CD4-positive, alpha-beta memory T cell (primary cell): ENCODE measurements at regions not wholly inside any gene's neighbourhood (a gene's known extent, or its start where the extent isn't known, plus 50 kb on each side); places are given as distances from the start of the nearest gene placed in this dataset.
"Not testable (repeated sequence)": the region's sequence is repeated elsewhere in the genome, so short reads cannot be mapped to it uniquely, and the experiment has no call there.

Source experiments
- CTCF ChIA-PET: fragments of 350-600 bp; sonication (Branson Sonifier 250); formaldehyde crosslinking; loops from one replicate; lab custom pipeline; 2021; ENCODE audit warnings: inconsistent platforms; ENCODE audit not compliant: partially characterized antibody; lab: Charles Lee
- POLR2A ChIA-PET: fragments of 350-600 bp; sonication (Branson Sonifier 250); formaldehyde crosslinking; loops from one replicate; lab custom pipeline; 2021; ENCODE audit not compliant: partially characterized antibody; lab: Charles Lee
- DNase-seq, 5 donors: peaks; one replicate each; pipeline versions ENCODE4 v3.0.0 to v3.0.0-alpha.2; 2020 to 2022; ENCODE audit warnings: mixed read lengths in 1 of 5
- H3K27ac ChIP-seq: one replicate; pipeline ENCODE4 v1.7.0; 2013; ENCODE audit warnings: low read depth, low read length
- H3K27me3 ChIP-seq: 2 replicates; pipeline ENCODE4 v1.7.0; 2013; ENCODE audit warnings: mild to moderate bottlenecking, low read length, moderate library complexity; ENCODE audit not compliant: insufficient read depth
- H3K36me3 ChIP-seq: 2 replicates; pipeline ENCODE4 v1.7.0; 2013; ENCODE audit warnings: mild to moderate bottlenecking, low read length, moderate library complexity; ENCODE audit not compliant: insufficient read depth
- H3K4me1 ChIP-seq: 2 replicates; pipeline ENCODE4 v1.7.0; 2013; ENCODE audit warnings: mild to moderate bottlenecking, low read length, moderate library complexity; ENCODE audit not compliant: insufficient read depth
- H3K4me3 ChIP-seq, 2 donors: one replicate each; pipeline ENCODE4 v1.7.0; 2013; ENCODE audit warnings: low read length in 2 of 2, mild to moderate bottlenecking in 1 of 2
- H3K9me3 ChIP-seq, 2 donors: one replicate each; pipeline ENCODE4 v1.7.0; 2013; ENCODE audit warnings: low read length in 2 of 2, control low read depth in 1 of 2; ENCODE audit not compliant: control insufficient read depth in 1 of 2
- H3K27ac Mint-ChIP-seq, 7 donors: one replicate each; pipeline ENCODE4 v1.8.0; 2020 to 2021; ENCODE audit warnings: mixed read lengths in 7 of 7, mild to moderate bottlenecking in 6 of 7, inconsistent platforms in 3 of 7, moderate library complexity in 3 of 7
- H3K27me3 Mint-ChIP-seq, 2 donors: one replicate each; pipeline ENCODE4 v1.8.0; 2020 to 2021; ENCODE audit warnings: mixed read lengths in 2 of 2
- H3K36me3 Mint-ChIP-seq, 2 donors: one replicate each; pipeline ENCODE4 v1.8.0; 2020 to 2021; ENCODE audit warnings: mixed read lengths in 2 of 2, inconsistent platforms in 1 of 2, mild to moderate bottlenecking in 1 of 2
- H3K4me1 Mint-ChIP-seq, 4 donors: one replicate each; pipeline ENCODE4 v1.8.0; 2020 to 2021; ENCODE audit warnings: mixed read lengths in 4 of 4, mild to moderate bottlenecking in 1 of 4
- H3K4me3 Mint-ChIP-seq, 8 donors: one replicate each; pipeline ENCODE4 v1.8.0; 2020 to 2021; ENCODE audit warnings: mixed read lengths in 8 of 8, mild to moderate bottlenecking in 7 of 8, moderate library complexity in 6 of 8, inconsistent platforms in 3 of 8
- H3K9me3 Mint-ChIP-seq, 8 donors: one replicate each; pipeline ENCODE4 v1.8.0; 2020 to 2021; ENCODE audit warnings: mixed read lengths in 8 of 8, mild to moderate bottlenecking in 5 of 8, inconsistent platforms in 3 of 8, moderate library complexity in 1 of 8
- intact Hi-C: fragments of 100-400 bp; cut with micrococcal nuclease; formaldehyde crosslinking; loops from one replicate; pipeline ENCODE4 v1.15.1; 2023

GRCh38 chr14:21788687-21789086, 115.1 kb upstream of the OR4E1 start:
- H3K9me3 ChIP-seq, H3K36me3 Mint-ChIP-seq, H3K4me1 ChIP-seq, H3K36me3 ChIP-seq, H3K4me1 Mint-ChIP-seq, H3K27ac Mint-ChIP-seq, H3K4me3 ChIP-seq, POLR2A ChIA-PET, DNase-seq, H3K4me3 Mint-ChIP-seq, H3K9me3 Mint-ChIP-seq, H3K27ac ChIP-seq, H3K27me3 ChIP-seq, CTCF ChIA-PET, intact Hi-C loops: not testable (repeated sequence)
- H3K27me3 Mint-ChIP-seq, result peaks cover 13 to 34% of the 10 kb centered on the region in 2 donors

GRCh38 chr14:21787242-21787641, 113.6 kb upstream of the OR4E1 start:
- H3K36me3 Mint-ChIP-seq, H3K27me3 ChIP-seq, DNase-seq, POLR2A ChIA-PET, H3K4me1 Mint-ChIP-seq, CTCF ChIA-PET, H3K36me3 ChIP-seq, H3K27ac ChIP-seq, H3K4me3 ChIP-seq, H3K27ac Mint-ChIP-seq, intact Hi-C loops, H3K9me3 ChIP-seq, H3K4me1 ChIP-seq, H3K9me3 Mint-ChIP-seq, H3K4me3 Mint-ChIP-seq: not testable (repeated sequence)
- peaks cover 15 to 35% of the 10 kb centered on the region in 2 donors for H3K27me3 Mint-ChIP-seq

DNA sequence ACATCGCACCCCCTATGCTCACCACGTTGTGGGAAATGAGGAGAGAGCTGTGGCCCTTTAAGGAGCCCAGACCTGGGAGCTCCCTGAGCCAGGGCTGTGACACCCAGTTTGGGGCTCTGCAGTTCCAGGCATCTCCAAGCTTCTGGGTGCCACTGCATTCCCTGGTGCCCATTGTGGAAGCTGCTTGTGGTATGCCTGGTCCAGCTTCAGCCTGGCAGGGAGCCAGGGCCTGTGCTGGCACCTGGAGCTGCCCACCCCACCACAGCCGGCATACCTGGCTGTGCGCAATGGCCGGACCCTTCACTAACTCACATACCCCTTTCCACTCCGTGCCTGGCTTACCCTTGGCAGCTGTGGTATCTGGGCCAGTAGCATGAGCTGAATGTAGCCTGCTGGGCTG, 107.9 kb upstream of the OR4E1 start:
- no peaks in the 10 kb centered on the region for H3K36me3 Mint-ChIP-seq

DNA sequence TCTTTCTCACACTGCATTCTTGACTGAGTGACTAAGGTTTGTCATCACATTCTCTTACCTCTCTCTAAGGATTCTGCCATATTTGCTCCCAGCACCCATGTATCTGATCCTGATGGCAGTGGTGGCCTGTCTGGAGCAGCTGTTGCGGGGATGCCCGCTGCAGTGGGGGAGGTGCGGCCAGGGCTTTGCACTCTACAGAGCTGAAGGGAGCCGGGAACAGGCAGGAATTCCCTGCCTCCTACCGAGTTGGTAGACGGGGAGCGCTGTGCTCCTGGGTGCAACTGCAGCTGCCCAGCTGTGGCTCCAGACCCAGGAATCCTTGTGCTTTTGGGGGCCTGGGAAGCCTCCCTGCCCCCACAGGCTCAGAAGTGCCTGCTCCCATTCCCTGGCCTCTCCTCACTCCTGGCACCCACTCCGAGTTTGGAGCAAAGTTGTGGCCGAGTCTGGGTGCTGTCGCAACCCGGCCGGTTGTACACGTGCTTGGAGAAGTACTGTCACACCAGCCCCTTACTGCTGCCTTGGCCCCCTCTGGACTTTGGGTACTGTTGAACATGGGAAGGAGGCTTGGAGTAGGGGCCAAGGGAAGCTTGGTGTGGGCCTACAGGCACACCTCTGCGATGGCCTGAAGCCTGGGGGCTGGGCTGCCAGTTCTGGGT, 106.9 kb upstream of the OR4E1 start:
- no peak overlapping the region for H3K27ac ChIP-seq
- intact Hi-C loops, result no loop called here
- no peaks in the 10 kb centered on the region for H3K9me3 Mint-ChIP-seq
- DNase-seq, result no peak
- no peaks in the 10 kb centered on the region for H3K4me1 ChIP-seq
- no peak overlapping the region for H3K4me3 Mint-ChIP-seq
- H3K36me3 Mint-ChIP-seq, result no peaks in the 10 kb centered on the region
- no peaks in the 10 kb centered on the region for H3K4me1 Mint-ChIP-seq
- H3K36me3 ChIP-seq, result no peaks in the 10 kb centered on the region
- no peaks in the 10 kb centered on the region for H3K9me3 ChIP-seq
- H3K4me3 ChIP-seq, result no peak overlapping the region
- H3K27me3 ChIP-seq, result no peaks in the 10 kb centered on the region
- POLR2A ChIA-PET, result no interaction called here
- CTCF ChIA-PET, result interaction anchor here (1.1 kb wide), 1 partner anchor 14 kb away, joined by 3 read pairs; no protein-coding TSS in a partner anchor
- H3K27me3 Mint-ChIP-seq, result peaks cover 7 to 24% of the 10 kb centered on the region in 2 donors
- H3K27ac Mint-ChIP-seq, result no peak overlapping the region

More for the DNA sequence above, 107.9 kb upstream of the OR4E1 start:
- no peak for DNase-seq
- no peaks in the 10 kb centered on the region for H3K4me1 Mint-ChIP-seq
- Histone ChIP-seq H3K27me3 (no peaks in the 10 kb centered on the region), H3K9me3 (no peaks in the 10 kb centered on the region), H3K4me3 (no peak overlapping the region), H3K27ac (no peak overlapping the region), H3K36me3 (no peaks in the 10 kb centered on the region), H3K4me1 (no peaks in the 10 kb centered on the region)
- no peak overlapping the region for H3K4me3 Mint-ChIP-seq
- ChIA-PET POLR2A (no interaction called here), CTCF (interaction anchor here (1.1 to 1.3 kb wide), 2 partner anchors 15 to 43 kb away, joined by 3 read pairs; no protein-coding TSS in a partner anchor)
- H3K27ac Mint-ChIP-seq, result no peak overlapping the region
- H3K27me3 Mint-ChIP-seq, result peaks cover 7 to 29% of the 10 kb centered on the region in 2 donors
- no peaks in the 10 kb centered on the region for H3K9me3 Mint-ChIP-seq
- intact Hi-C loops, result no loop called here

DNA sequence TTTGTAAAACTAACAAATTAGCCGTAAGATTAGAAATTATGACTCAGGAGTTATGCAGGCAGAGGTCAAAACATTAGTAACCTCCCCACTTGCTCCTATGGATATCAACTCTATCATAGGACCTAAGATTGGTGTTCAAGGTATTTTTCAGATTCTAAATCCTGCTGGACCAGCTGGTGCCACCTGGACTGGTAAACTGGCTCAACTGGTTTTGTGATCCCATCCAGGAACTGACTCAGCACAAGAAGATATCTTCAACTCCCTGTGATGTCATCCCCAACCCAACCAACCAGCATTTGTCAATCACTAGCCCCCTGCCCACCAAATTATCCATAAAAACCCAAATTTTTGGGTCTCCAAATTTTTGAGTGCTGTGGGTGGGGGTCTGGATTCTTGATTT, 98.1 kb upstream of the OR4E1 start:
- ChIA-PET POLR2A (no interaction called here), CTCF (no interaction called here)
- H3K27ac Mint-ChIP-seq, result no peak overlapping the region
- Histone ChIP-seq H3K4me1 (no peaks in the 10 kb centered on the region), H3K4me3 (no peak overlapping the region), H3K36me3 (no peaks in the 10 kb centered on the region), H3K27ac (no peak overlapping the region), H3K27me3 (no peaks in the 10 kb centered on the region), H3K9me3 (no peaks in the 10 kb centered on the region)
- H3K4me1 Mint-ChIP-seq, result peaks cover 0 to 4% (median 0%) of the 10 kb centered on the region in 4 donors
- peaks cover 0 to 6% of the 10 kb centered on the region in 2 donors for H3K27me3 Mint-ChIP-seq
- no peak for DNase-seq
- H3K9me3 Mint-ChIP-seq, result no peaks in the 10 kb centered on the region
- H3K36me3 Mint-ChIP-seq, result no peaks in the 10 kb centered on the region
- intact Hi-C loops, result no loop called here
- no peak overlapping the region for H3K4me3 Mint-ChIP-seq

- ChIA-PET POLR2A (interaction anchor here (1.4 kb wide), 1 partner anchor 777 kb away, joined by 3 read pairs; no protein-coding TSS in a partner anchor), CTCF (interaction anchor here (1.7 to 1.9 kb wide), 3 partner anchors 16 to 772 kb away, joined by 3 to 5 read pairs (median 4); no protein-coding TSS in a partner anchor)
- Mint-ChIP-seq H3K27me3 (peaks cover 0 to 3% of the 10 kb centered on the region in 2 donors), H3K27ac (peak overlapping the region in 5 of 7 donors; percentile 17 to 77 (median 52)), H3K36me3 (no peaks in the 10 kb centered on the region), H3K4me1 (peaks cover 0 to 4% (median 0%) of the 10 kb centered on the region in 4 donors), H3K4me3 (peak overlapping the region; percentile 6 to 76 (median 68)), H3K9me3 (peaks cover 0 to 6% (median 3%) of the 10 kb centered on the region in 8 donors)
- no peaks in the 10 kb centered on the region for H3K36me3 ChIP-seq
- no peaks in the 10 kb centered on the region for H3K9me3 ChIP-seq
- no peak overlapping the region for H3K4me3 ChIP-seq
- intact Hi-C loops, result loop anchor here (2.0 to 5.0 kb wide), 2 partner anchors 20 to 58 kb away; no protein-coding TSS in a partner anchor
- no peaks in the 10 kb centered on the region for H3K4me1 ChIP-seq
- no peak for DNase-seq
- H3K27ac ChIP-seq, result no peak overlapping the region
- H3K27me3 ChIP-seq, result no peaks in the 10 kb centered on the region
Observed at GRCh38 chr14:21768875-21769257, 95.2 kb upstream of the OR4E1 start.

DNA sequence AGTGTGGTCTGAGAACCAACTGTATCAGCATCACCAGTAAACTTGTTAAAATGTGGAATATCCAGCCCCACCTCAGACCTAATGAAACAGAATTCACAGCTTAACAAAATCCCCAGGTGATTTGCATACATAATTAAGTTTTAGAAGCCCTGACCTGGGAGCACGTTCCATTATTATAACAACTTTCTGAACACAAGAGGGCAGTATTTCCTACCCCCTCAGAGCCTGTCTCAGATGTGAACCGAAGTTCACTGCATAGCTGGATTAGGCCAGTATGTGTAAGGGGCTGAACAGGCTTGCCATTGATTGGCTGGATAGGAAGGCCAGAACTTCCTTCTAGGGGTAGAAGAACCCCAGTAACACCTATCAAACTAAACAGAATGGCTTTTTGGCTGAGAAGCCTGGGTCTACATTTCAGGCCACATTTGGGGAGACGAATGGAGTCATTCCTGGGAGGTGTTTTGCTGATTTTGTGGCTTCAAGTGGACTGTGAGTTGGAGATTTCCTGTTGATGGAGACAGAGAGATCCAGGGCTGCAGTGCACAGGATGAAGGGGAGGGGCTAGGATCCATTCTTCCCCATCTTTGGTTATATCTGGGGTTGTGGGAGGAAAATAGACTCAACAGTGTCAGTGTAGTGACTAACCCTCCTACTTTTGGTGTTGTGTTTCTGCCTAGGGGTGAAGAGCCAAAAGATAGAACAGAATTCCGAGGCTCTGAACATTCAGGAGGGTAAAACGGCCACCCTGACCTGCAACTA, 94.7 kb upstream of the OR4E1 start:
- Histone ChIP-seq H3K4me3 (no peak overlapping the region), H3K9me3 (no peaks in the 10 kb centered on the region), H3K4me1 (no peaks in the 10 kb centered on the region), H3K27me3 (no peaks in the 10 kb centered on the region), H3K36me3 (no peaks in the 10 kb centered on the region), H3K27ac (peak overlapping the region; percentile 6)
- ChIA-PET CTCF (interaction anchor here (0.8 to 1.9 kb wide), 6 partner anchors 15 to 773 kb away, joined by 3 to 5 read pairs (median 4); no protein-coding TSS in a partner anchor), POLR2A (interaction anchor here (0.6 to 1.4 kb wide), 4 partner anchors 19 to 788 kb away, joined by 3 to 4 read pairs (median 3); no protein-coding TSS in a partner anchor)
- Mint-ChIP-seq H3K4me1 (peaks cover 0 to 4% (median 0%) of the 10 kb centered on the region in 4 donors), H3K9me3 (peaks cover 0 to 6% (median 4%) of the 10 kb centered on the region in 8 donors), H3K27me3 (peaks cover 0 to 2% of the 10 kb centered on the region in 2 donors), H3K27ac (peak overlapping the region in 5 of 7 donors; percentile 17 to 77 (median 63)), H3K36me3 (no peaks in the 10 kb centered on the region), H3K4me3 (peak overlapping the region; percentile 41 to 76 (median 68))
- peak; percentile 33 to 55 (median 45) for DNase-seq
- intact Hi-C loops, result loop anchor here (2.0 to 5.0 kb wide), 2 partner anchors 19 to 59 kb away; no protein-coding TSS in a partner anchor
